GM19468 (cell line): ENCODE measurements at regions not wholly inside any gene's neighbourhood (a gene's known extent, or its start where the extent isn't known, plus 50 kb on each side); places are given as distances from the start of the nearest gene placed in this dataset.

Experiments used
- ATAC-seq: cut with Tn5 transposase; IDR thresholded peaks from one replicate; pipeline ENCODE4 v1.9.1; 2021; ENCODE audit warnings: mild to moderate bottlenecking, moderate library complexity, moderate number of reproducible peaks; ENCODE audit not compliant: unreplicated experiment; ENCODE audit errors: extremely low read depth

DNA sequence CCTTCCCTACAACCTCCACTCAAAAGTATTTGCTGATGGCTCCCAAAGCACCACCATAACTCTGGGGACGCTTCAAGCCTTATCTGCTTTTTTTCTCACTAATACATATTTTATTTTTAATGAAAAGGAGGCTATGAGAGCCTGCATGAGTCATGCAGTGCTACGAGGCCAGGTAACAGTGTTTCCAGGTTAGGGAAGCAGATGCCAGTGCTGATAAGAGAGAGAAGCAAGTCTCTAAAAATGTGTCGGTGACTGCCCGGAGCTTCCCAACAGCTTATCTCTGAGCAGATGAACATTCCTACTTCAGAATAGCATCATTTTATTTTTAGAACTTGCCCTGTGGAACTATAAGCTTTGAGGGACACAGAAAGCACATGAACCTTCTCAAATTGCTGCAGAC is 931.5 kb downstream of the CCSER2 start:
- ATAC-seq: no peak

DNA sequence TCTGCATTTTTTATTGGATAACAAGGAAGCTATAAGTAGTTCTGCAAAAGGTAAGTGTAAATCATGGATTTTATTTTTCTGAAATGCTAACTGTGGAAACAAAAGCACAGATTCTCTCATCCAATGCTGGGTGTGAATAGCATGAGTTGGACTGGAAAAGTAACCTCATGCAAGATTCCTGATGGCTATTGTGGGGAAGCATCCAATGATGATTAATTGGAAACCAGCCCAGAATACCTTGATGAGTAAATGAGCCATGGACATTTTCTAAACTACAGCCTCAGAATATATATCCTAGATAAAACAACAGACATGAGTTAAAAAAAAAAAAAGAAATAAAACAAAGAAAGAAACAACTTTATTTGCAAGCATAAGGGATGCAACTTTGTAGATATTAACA is 934.6 kb downstream of the CCSER2 start:
- ATAC-seq: no peak

DNA sequence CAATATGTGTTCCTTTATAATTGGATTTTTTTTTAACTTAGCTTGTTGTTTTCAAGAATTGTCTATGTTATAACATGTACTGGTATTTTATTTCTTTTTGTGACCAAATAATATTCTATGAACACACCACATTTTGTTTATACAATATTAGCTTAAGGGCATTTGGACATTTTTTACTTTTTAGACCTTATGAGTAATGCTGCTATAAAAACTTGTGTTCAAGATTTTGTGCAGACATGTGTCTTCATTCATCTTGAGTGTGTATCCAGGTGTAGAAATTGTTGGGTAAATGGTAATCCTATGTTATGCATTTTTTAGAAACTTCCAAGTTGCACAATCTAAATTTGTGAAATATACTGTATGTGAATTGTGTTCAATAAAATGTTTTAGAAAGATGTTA is 936.7 kb downstream of the CCSER2 start:
- ATAC-seq: no peak

DNA sequence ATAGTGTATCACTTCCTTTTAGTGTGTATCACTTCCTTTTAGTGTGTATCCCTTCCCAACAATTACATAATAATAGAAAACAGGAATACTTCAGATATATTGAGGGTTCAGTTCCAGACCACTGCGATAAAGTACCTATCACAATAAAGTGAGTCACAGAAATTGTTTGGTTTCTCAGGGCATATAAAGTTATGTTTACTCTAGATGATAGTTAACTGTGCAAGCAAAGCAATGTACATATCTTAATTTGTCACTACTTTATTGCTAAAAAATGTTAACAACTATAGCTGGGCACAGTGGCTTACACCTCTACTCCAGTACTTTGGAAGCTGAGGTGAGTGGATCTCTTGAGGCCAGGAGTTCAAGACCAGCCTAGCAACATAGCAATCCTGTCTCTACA is 938.4 kb downstream of the CCSER2 start:
- no peak for ATAC-seq

DNA sequence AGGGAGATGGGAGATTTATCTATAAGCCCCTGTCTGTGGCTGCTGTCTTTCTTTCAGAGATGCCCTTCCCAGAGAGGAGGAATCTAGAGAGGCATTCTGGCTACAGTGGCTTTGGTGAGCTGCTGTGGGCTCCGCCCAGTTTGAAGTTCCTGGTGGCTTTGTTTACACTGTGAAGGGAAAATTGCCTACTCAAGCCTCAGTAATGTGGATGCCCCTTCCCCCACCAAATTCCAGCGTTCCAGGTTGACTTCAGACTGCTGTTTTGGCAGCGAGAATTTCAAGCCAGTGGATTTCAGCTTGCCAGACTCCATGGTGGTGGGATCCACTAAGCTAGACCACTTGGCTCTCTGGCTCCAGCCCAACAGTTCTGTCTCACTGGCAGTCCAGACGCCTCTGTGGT is 951.6 kb downstream of the CCSER2 start:
- ATAC-seq: no peak

DNA sequence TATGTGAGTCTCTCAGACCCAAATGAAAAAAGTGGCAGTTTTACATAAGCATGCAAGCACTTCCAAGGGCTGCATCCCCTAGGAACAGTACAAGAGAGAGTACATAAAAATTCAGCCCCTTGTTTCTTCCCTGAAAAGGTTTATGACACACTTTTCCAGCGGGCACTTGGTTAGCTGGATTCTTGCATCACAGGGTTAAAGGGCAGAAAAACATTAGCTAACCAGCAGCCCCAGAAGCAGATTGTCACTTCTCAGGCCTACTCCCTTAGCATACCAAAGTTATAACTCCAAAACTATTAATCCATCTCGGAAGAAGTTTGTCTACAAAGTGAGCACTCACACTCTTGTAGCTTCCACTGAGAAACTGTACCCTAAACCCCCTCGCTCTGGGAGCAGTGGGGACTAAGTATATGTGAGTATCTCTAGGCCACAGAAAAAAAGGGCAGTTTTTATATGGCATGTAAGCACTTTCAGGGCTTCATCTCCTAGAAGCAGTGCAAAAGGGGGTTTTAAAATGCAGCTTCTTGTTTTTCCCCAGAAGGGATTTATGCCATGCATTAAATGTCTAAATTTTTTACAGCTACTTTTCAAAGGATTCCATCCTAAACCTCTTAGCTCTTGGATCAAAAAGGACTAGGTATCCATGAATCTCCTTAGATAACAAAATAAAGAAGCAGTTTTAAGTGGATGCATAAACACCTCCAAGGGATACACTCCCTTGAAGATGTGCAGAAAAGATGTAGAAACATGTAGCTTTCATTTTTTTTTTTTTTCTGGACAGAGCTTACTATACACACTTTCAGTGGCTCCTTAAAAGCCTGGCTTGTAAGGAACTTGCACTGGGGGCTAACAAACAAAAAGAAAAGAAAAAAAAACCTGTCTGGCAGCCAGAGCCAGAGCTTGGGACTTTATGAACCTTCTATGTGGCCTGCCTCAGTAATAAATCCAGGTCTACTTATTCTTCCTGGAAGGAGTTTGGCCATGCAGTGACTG is 956.7 kb downstream of the CCSER2 start:
- no peak for ATAC-seq

DNA sequence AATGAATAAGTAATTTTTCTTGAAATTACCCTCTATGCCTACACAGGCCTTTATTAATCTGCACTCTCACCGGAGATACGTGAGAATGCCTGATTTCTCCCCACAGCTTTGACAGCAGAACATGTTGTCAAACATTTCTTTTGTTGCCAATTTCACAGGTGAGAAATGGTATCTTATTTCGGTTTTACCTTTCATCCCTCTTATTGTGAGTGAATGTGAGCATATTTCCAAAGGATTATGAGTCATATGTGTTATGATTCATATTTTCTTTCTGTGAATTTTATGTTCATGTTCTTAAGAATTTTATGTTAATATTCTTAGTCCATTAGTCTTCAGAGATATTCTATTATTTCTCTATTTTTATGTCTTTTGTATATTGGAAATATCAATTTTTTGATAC is 965.1 kb downstream of the CCSER2 start:
- ATAC-seq: no peak

DNA sequence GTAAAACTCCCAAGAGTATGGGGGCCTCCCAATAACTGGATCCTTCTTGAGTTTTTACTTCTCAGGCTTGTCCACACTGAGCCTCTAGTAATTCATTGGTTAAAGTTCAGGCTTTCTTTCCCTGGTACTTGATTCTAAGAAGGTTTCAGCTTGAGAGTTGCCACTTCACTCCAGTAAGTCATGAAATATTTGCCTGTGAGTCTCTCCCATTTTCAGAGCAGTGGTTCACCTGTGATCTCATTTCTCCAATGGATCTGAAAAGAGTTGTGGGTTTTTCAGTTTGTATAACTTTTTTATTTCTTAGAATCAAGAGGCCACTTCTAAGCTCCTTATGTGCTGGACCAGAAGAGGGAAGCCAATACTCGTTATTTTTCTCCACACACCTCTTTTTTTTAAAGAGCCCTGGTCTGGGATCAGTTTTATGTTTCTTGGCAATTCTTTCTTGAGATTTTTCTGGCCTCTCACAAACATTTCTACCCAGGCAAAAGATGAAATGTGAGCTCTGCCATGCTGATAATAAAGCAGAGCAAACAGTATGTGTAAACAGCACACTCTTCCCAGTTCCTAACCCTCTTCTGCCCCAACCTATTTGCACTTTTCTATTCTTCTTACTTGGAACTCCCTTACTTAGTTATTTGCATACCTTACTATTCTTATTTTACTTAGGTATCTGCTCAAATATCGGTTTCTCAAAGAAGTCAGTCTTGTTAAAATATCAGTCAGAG is 983.4 kb downstream of the CCSER2 start:
- no peak for ATAC-seq

DNA sequence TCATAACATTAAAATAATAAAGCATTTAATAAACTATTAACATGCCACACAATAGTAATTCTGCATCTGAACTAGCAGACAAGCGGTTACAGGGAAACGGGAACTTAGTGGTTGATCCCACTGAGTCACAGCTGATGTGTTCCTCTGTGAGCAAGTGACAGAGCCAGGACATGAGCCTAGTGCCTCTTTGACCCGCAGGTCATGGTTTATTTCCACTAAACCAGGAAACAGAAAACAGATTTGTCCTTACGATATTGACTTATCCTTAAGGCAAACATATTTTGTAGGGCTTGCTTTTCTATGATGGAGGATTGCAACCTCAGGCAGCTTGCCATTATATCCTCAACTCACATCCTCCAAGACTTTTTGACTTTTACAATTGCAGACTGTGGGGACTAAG is 987.3 kb downstream of the CCSER2 start:
- ATAC-seq: no peak

DNA sequence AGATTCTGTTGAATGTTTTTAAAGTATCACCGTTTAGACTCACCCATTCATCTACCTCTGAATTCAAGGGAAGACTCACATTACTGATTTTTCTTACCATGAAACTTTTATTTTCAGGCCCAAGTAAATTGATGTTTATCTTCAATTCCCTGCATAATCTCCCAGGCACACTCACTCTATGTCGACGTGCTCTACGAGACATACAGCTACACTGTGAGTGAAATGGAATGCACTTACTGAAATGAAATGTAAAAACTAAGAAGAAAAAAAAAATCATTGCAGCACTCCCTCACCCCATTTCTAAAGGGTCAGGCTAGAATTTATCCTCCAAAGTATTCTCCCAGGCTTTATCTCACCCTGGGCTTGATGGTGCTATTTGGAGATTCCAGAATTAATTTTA is 987.9 kb downstream of the CCSER2 start:
- no peak for ATAC-seq

DNA sequence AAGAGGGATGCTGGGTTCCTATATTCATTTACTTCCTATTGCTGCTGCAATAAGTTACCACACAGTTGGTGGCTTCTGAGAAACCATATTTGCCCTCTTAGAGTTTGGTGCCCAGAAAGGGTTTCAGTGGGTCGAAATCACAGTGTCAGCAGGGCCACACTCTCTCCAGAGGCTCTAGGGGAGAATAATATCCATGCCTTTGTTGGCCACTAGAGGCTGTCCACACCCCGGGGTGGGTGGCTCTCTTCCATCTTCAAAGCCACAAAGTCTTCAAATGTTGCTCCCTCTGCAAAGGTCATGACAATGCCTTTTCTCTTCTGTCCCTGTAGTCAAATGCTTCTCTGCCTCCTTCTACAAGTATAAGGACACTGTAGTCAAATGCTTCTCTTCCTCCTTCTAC is 989.4 kb downstream of the CCSER2 start:
- no peak for ATAC-seq

DNA sequence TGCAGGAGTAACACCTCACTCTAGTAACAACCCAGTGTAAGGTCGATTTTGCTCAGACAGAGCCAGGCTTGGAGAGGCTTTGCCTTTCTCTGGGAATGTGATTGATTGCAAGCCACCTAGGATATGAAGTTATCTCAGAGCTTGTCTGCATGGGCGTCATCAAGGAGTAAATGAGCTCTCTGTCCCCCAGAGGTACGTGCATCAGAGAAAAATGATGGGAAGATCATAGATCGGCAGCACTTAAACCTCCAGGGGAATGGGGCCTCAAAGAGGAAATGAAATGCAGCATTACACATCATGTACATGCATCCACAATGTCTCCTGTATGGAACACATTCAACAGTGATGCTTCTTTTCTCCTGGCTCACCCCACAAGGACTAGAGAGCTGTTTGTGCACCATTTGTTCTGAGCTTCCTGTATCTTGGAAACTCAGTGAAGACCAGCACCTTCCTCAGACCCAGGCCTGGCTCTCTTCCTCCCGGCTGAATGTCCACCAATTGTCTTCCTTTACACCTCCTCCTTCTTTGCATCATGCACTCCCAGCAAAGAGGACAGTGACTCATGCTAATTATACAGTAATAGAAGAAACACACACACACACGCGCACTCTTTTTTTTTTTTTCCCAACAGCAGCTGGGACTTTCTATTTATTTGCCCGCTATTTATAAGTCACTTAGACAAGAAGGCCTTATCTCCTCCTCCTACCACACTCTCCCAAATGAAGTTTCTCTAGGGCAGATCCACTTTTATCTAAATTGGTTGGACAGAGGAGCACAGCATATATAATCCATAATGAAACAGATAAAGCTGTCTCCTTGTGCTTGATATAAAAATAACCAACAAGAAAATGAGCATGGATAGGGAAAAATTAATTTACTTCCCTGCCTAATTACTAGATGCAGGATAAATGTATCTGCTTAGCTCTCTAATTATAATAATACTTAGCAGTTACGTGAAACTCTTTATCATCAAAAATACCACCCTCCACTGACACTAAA is 990.7 kb downstream of the CCSER2 start:
- ATAC-seq: no peak

DNA sequence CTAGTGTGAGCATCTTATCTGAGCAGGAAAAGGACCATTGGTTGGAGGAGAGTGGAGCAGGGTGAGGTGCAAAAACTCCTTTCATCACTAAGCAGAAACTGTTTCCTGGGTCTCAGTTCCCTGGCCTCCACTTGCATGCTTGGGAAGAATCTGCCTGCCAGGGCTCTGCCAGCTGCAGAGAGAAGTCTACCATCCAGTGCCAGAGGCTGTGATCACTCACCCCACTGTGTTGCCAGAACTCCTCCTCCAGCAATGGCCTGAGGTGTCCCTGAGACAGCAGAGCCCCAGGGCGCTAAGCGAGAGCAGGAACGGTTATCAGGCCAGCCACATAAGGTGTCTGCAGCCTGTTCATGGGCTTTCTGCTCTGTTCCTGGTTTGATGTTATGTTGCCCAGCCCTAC is 991.4 kb downstream of the CCSER2 start:
- ATAC-seq: no peak

DNA sequence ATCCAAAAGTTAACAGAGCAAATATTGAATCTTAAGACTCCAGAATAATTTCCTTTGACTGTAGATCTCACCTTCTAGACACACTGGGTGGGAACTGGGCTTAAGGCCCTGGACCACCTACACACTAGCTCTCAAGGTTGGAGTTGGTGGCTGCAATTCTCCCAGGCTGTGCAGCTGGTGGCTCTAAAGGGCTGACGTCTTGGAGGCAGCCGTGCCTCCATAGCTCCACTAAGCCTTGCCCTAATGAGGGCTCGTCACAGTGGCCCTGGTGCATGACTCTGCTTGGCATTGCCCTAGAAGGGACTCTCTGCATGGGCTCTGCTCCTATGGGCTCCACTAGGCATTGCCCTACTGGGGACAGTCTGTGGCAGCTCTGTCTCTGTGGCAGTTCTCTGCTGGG is 1005.2 kb downstream of the CCSER2 start:
- no peak for ATAC-seq

DNA sequence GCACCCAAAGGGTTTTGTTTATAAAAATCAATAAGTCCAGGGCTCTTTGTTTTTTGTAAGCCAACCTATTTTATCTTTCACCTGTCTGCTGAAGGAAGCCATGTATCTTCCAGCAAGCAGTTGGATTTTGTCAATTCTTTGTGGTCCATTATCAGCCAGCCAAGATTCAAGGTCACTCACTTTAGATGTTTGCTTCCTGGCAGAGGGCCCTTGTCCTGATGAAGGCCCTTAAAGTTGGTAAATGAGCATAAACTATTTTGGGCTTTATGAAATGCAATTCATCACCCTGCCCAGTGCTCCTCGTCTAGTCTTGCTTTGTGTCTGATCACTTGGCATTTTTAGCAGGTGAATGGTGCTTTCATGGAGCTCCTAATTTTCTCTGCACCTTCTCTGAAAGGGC is 1004.2 kb downstream of the GRID1 start:
- ATAC-seq: no peak

DNA sequence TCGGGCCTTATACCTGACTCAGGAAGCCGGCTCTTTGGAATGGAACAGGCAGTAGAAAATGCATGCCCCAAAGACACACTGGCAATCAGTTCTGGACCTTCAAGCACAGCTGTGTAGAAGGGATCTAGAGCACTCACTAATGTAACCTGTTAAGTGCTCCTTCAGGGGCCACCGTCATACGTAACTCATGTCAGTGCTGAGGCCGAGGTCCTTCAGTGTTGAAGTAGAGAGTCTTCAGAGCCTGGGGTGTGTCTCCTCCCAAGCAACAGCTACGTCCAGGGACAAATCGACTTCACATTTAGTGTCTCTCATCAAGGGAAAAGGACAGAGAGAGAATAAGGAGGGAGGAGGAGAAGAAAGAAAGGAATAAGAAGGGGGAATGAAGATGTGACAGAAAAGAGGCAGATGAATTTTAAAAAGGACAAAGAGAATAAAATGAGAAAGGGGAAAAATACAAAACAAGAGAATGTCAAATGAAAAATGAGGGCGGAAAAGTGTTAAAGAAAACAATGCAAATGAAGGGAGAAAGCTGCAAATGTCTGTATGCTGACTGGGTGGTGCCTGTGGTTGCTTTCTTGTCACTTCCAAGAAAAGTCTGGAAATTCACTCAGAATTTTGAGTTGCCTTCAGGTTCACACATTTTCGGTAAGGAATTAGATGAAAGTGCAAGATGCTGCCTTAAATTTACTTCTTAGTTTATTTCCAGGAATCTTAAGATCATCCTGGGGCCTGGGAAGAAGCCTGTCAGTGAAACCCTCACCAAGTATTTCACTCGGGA is 989.4 kb downstream of the GRID1 start:
- no peak for ATAC-seq

DNA sequence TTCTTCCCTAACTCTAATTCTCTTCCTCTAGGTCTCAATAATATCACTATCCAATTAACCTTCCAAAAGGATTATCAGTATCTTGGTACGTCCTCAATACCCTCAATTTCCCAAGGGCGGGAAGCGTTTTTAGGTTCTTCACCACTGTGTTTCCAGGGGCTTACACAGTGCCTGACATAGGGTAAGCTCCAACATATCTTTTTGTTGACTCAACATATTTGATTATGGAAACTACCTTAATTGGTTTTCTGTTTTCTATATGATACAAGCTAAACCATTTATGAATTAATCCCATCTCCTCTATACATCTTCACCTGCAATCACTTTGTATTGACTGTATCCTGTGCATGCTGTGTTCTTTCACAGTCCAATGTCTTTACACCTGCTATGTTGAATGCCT is 987.3 kb downstream of the GRID1 start:
- ATAC-seq: no peak

DNA sequence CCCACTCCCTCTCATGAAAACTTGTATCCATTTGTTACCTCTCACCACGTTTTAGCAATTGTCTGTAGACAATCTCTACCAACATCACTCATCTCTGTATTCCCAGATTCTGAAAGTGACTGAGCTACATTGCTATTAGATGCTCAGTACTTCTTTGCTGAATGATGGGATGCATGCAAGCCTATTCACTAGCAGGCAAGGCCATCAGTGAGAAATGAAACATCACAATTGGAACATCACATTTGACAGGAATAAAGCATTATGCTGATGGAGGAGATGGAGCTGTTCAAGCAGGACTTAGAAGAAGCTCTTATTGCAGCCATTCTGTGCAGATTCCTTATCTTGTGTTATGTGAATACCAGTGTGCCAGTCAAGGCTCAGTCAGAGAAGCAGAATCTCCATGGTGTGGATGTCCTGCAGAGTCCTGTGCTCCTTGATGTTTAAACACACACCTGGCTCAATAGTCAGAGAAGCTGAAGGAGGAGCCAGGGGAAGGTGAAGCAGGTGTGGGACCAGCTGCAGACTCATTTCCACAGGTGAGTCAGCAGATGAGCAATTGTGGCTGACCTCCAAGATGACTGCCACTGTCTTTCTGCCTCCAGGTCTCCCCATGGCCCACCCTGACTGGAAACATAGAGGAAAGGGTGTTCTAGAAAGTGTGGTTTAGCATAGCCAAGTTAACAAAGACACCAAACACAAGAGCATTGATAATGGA is 965.5 kb downstream of the GRID1 start:
- ATAC-seq: no peak

DNA sequence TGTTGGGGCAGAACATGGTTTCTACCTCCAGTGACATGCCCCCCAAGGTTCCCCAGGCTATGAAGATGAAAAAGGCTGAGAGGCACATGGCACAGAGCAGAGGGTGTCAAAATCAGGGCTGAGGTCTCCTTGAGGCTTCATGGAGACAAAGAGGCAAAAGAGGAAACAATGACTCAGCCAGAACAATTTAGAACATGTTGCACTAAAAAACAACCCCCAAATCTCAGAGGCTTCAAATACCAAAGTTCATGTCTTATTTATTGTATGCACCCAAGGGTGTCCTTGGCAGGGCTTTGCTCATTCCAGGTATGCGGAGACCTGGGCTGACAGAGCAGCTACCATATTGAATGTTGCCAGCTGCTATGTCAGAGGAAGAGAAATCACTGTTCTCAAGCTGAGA is 964.1 kb downstream of the GRID1 start:
- ATAC-seq: no peak
